Upper lobe of right lung (tissue), 1 donor: ENCODE measurements at regions not wholly inside any gene's neighbourhood (a gene's known extent, or its start where the extent isn't known, plus 50 kb on each side); places are given as distances from the start of the nearest gene placed in this dataset.

Experiments
- ATAC-seq: fragments of 200-7000 bp; cut with Tn5 transposase; one replicate; pipeline ENCODE4 v1.9.1; 2020; ENCODE audit warnings: mild to moderate bottlenecking, moderate library complexity
- DNase-seq: peaks from one replicate; pipeline ENCODE4 v3.0.0-alpha.2; 2020
- H3K27ac ChIP-seq: fragments of 200-600 bp; one replicate; pipeline ENCODE4 v1.8.0; 2022
- H3K27me3 ChIP-seq: fragments of 200-600 bp; one replicate; pipeline ENCODE4 v1.8.0; 2022; ENCODE audit warnings: mild to moderate bottlenecking
- H3K36me3 ChIP-seq: fragments of 200-600 bp; one replicate; pipeline ENCODE4 v1.8.0; 2022
- H3K4me1 ChIP-seq: fragments of 200-600 bp; one replicate; pipeline ENCODE4 v1.8.0; 2022
- H3K4me3 ChIP-seq: fragments of 200-600 bp; one replicate; pipeline ENCODE4 v1.8.0; 2022; ENCODE audit warnings: mild to moderate bottlenecking
- H3K9me3 ChIP-seq: fragments of 200-600 bp; one replicate; pipeline ENCODE4 v1.8.0; 2022
- intact Hi-C: fragments of 100-400 bp; cut with DNase I; formaldehyde crosslinking; loops from one replicate; pipeline ENCODE4 v1.11.0; 2022
- TF ChIP-seq, protein P1 (sequence below): fragments of 200-600 bp; IDR thresholded peaks from one replicate; pipeline ENCODE4 v1.8.0; 2022; ENCODE audit warnings: antibody characterized with exemption
- donor health status: DM: no; HTN: yes; CAD: no; lungs with severe emphysema.

- Histone ChIP-seq H3K36me3 (no peaks in the 10 kb centered on the region), H3K9me3 (no peaks in the 10 kb centered on the region), H3K4me3 (no peak overlapping the region), H3K27ac (peak overlapping the region; percentile 73), H3K4me1 (peaks cover 25% of the 10 kb centered on the region), H3K27me3 (no peaks in the 10 kb centered on the region)
- TF ChIP-seq, protein P1, sequence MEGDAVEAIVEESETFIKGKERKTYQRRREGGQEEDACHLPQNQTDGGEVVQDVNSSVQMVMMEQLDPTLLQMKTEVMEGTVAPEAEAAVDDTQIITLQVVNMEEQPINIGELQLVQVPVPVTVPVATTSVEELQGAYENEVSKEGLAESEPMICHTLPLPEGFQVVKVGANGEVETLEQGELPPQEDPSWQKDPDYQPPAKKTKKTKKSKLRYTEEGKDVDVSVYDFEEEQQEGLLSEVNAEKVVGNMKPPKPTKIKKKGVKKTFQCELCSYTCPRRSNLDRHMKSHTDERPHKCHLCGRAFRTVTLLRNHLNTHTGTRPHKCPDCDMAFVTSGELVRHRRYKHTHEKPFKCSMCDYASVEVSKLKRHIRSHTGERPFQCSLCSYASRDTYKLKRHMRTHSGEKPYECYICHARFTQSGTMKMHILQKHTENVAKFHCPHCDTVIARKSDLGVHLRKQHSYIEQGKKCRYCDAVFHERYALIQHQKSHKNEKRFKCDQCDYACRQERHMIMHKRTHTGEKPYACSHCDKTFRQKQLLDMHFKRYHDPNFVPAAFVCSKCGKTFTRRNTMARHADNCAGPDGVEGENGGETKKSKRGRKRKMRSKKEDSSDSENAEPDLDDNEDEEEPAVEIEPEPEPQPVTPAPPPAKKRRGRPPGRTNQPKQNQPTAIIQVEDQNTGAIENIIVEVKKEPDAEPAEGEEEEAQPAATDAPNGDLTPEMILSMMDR = no peak
- no peak for DNase-seq
- ATAC-seq = no peak
- intact Hi-C loops = no loop called here
Observed at GRCh38 chr16:85320677-85321385, 208.6 kb upstream of the CIBAR2 start.

GRCh38 chr16:85321509-85322271, 209.4 kb upstream of the CIBAR2 start:
- Histone ChIP-seq H3K27ac (peak overlapping the region; percentile 73), H3K4me3 (no peak overlapping the region), H3K9me3 (no peaks in the 10 kb centered on the region), H3K27me3 (no peaks in the 10 kb centered on the region), H3K36me3 (no peaks in the 10 kb centered on the region), H3K4me1 (peaks cover 25% of the 10 kb centered on the region)
- peak; percentile 91 for ATAC-seq
- DNase-seq = peak; percentile 89
- TF ChIP-seq, protein P1 = no peak
- intact Hi-C loops = no loop called here

- H3K36me3 ChIP-seq = no peaks in the 10 kb centered on the region
- intact Hi-C loops = no loop called here
- H3K4me1 ChIP-seq = peaks cover 30% of the 10 kb centered on the region
- DNase-seq (no peak), ATAC-seq (no peak)
- no peaks in the 10 kb centered on the region for H3K9me3 ChIP-seq
- no peak overlapping the region for H3K4me3 ChIP-seq
- H3K27me3 ChIP-seq = no peaks in the 10 kb centered on the region
- H3K27ac ChIP-seq = no peak overlapping the region
- TF ChIP-seq, protein P1 = no peak
Observed at GRCh38 chr16:85323230-85323960, 211.1 kb upstream of the CIBAR2 start.

DNA sequence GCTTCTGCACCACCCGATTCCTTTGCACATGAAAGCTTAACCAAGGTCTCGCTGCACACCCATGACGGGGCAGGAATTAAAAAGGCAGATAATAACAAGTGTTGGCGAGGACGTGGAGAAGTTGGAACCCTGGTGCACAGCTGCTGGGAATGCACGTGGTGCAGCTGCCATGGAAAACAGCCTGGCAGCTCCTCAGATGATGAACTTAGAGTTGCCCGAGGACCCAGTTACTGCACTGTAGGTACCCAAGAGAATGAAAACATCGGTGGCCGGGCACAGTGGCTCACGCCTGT, 211.6 kb upstream of the CIBAR2 start:
- no peak overlapping the region for H3K27ac ChIP-seq
- H3K27me3 ChIP-seq = no peaks in the 10 kb centered on the region
- H3K4me1 ChIP-seq = peaks cover 33% of the 10 kb centered on the region
- no peak for DNase-seq
- intact Hi-C loops = no loop called here
- H3K36me3 ChIP-seq = no peaks in the 10 kb centered on the region
- no peak for ATAC-seq
- no peak overlapping the region for H3K4me3 ChIP-seq
- TF ChIP-seq, protein P1 = no peak
- H3K9me3 ChIP-seq = no peaks in the 10 kb centered on the region

GRCh38 chr16:85324488-85324887, 212.2 kb upstream of the CIBAR2 start:
- H3K4me3 ChIP-seq = no peak overlapping the region
- no peaks in the 10 kb centered on the region for H3K27me3 ChIP-seq
- intact Hi-C loops = no loop called here
- H3K36me3 ChIP-seq = no peaks in the 10 kb centered on the region
- H3K4me1 ChIP-seq = peaks cover 33% of the 10 kb centered on the region
- TF ChIP-seq, protein P1 = no peak
- no peaks in the 10 kb centered on the region for H3K9me3 ChIP-seq
- no peak overlapping the region for H3K27ac ChIP-seq
- DNase-seq (no peak), ATAC-seq (no peak)
